HEK293T (cell line): ENCODE measurements at regions not wholly inside any gene's neighbourhood (a gene's known extent, or its start where the extent isn't known, plus 50 kb on each side); places are given as distances from the start of the nearest gene placed in this dataset.
"Not testable (repeated sequence)": the region's sequence is repeated elsewhere in the genome, so short reads cannot be mapped to it uniquely, and the experiment has no call there.

Experiments used
- CTCF ChIA-PET: fragments of 350-600 bp; formaldehyde crosslinking; extraction: SDS; loops from one replicate; lab custom pipeline; 2021; ENCODE audit warnings: antibody characterized with exemption, inconsistent platforms; lab: Yijun Ruan, JAX
- POLR2A ChIA-PET: fragments of 350-600 bp; formaldehyde crosslinking; extraction: SDS; loops from one replicate; lab custom pipeline; 2020; ENCODE audit warnings: antibody characterized with exemption, inconsistent platforms; lab: Yijun Ruan, JAX
- DNase-seq: peaks from one replicate; pipeline ENCODE4 v3.0.0; 2012; ENCODE audit warnings: mixed read lengths; ENCODE audit errors: extremely low spot score
- ARNT ChIP-seq: fragments of 450-650 bp; IDR thresholded peaks from 2 replicates; pipeline ENCODE4 v1.6.1; 2017; ENCODE audit warnings: mild to moderate bottlenecking
- BHLHE40 ChIP-seq: fragments of 450-650 bp; IDR thresholded peaks from 2 replicates; pipeline ENCODE4 v1.6.1; 2016; ENCODE audit warnings: mild to moderate bottlenecking, moderate library complexity, borderline replicate concordance
- CTBP1 ChIP-seq: fragments of 450-650 bp; IDR thresholded peaks from 2 replicates; pipeline ENCODE4 v1.6.1; 2016; ENCODE audit warnings: borderline replicate concordance
- ELF4 ChIP-seq: fragments of 450-650 bp; IDR thresholded peaks from 2 replicates; pipeline ENCODE4 v1.6.1; 2017; ENCODE audit warnings: antibody characterized with exemption
- FOXA1 ChIP-seq: fragments of 450-650 bp; IDR thresholded peaks from 2 replicates; pipeline ENCODE4 v1.6.1; 2016; ENCODE audit warnings: mild to moderate bottlenecking
- FOXK2 ChIP-seq: fragments of 450-650 bp; IDR thresholded peaks from 2 replicates; pipeline ENCODE4 v1.6.1; 2016; ENCODE audit warnings: mild to moderate bottlenecking
- FOXM1 ChIP-seq: fragments of 450-650 bp; IDR thresholded peaks from 2 replicates; pipeline ENCODE4 v1.6.1; 2017; ENCODE audit warnings: mild to moderate bottlenecking, borderline replicate concordance
- HDGF ChIP-seq: fragments of 450-650 bp; IDR thresholded peaks from 2 replicates; pipeline ENCODE4 v1.6.1; 2017; ENCODE audit warnings: antibody characterized with exemption, borderline replicate concordance
- L3MBTL2 ChIP-seq: fragments of 450-650 bp; conservative IDR thresholded peaks from 2 replicates; pipeline ENCODE4 v1.6.1; 2016; ENCODE audit warnings: mild to moderate bottlenecking
- LEF1 ChIP-seq: fragments of 450-650 bp; IDR thresholded peaks from 2 replicates; pipeline ENCODE4 v1.6.1; 2017; ENCODE audit warnings: mild to moderate bottlenecking, borderline replicate concordance
- NFRKB ChIP-seq: fragments of 450-650 bp; IDR thresholded peaks from 2 replicates; pipeline ENCODE4 v1.6.1; 2016; ENCODE audit warnings: mild to moderate bottlenecking, moderate library complexity
- SP1 ChIP-seq: fragments of 450-650 bp; IDR thresholded peaks from 2 replicates; pipeline ENCODE4 v1.6.1; 2017
- SUZ12 ChIP-seq: fragments of 450-650 bp; IDR thresholded peaks from 2 replicates; pipeline ENCODE4 v1.6.1; 2016; ENCODE audit warnings: mild to moderate bottlenecking
- TARDBP ChIP-seq: fragments of 450-650 bp; IDR thresholded peaks from 2 replicates; pipeline ENCODE4 v1.6.1; 2016
- ZNF384 ChIP-seq: fragments of 450-650 bp; IDR thresholded peaks from 2 replicates; pipeline ENCODE4 v1.6.1; 2016
- TF ChIP-seq, protein P1 (sequence below): fragments of 450-650 bp; IDR thresholded peaks from 2 replicates; pipeline ENCODE4 v1.6.1; 2016

DNA sequence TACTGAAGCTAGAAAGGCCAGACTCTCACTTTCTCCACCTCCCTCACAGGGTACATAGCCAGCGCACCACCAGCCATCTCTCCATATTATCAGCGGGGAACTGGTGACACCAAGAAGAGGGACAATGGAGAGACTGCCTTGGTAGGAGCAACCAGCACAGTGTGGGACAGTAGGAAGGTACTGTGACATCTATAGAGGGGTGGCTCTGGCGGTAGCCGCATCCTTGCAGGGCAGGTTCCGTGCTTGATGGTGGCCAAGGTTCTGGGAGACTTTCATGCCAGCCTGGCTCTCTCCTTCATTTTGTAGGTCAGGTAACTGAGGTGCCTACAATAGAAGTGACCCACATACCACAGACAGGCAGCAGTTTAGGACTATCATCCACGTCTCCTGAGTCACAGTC is 65.5 kb upstream of the SMIM23 start:
- POLR2A ChIA-PET, result no interaction called here

GRCh38 chr5:171721464-171721863 is 64.2 kb upstream of the SMIM23 start:
- ChIA-PET POLR2A (no interaction called here), CTCF (no interaction called here)
- no peak for DNase-seq
- TF ChIP-seq L3MBTL2 (no peak), FOXK2 (no peak), ARNT (no peak), CTBP1 (no peak), LEF1 (no peak), TARDBP (no peak), FOXA1 (no peak), FOXM1 (no peak), ELF4 (no peak), HDGF (no peak), BHLHE40 (no peak)
- TF ChIP-seq, protein P1, sequence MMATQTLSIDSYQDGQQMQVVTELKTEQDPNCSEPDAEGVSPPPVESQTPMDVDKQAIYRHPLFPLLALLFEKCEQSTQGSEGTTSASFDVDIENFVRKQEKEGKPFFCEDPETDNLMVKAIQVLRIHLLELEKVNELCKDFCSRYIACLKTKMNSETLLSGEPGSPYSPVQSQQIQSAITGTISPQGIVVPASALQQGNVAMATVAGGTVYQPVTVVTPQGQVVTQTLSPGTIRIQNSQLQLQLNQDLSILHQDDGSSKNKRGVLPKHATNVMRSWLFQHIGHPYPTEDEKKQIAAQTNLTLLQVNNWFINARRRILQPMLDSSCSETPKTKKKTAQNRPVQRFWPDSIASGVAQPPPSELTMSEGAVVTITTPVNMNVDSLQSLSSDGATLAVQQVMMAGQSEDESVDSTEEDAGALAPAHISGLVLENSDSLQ, result no peak

More for the DNA sequence above, 65.5 kb upstream of the SMIM23 start:
- CTCF ChIA-PET, result no interaction called here
- DNase-seq, result no peak
- TF ChIP-seq CTBP1, result no peak
- TF ChIP-seq SUZ12, result no peak
- TF ChIP-seq FOXM1, result no peak
- TF ChIP-seq NFRKB, result no peak
- no peak for TF ChIP-seq ZNF384
- no peak for TF ChIP-seq FOXA1
- no peak for TF ChIP-seq LEF1
- TF ChIP-seq L3MBTL2, result no peak
- TF ChIP-seq, protein P1, result no peak

- no peak for DNase-seq
- CTCF ChIA-PET, result interaction anchor here (0.6 kb wide), 1 partner anchor 66 kb away, joined by 3 read pairs; no protein-coding TSS in a partner anchor
Measured at GRCh38 chr5:171724468-171725204, 61.0 kb upstream of the SMIM23 start.

GRCh38 chr5:171725205-171725601 is 60.4 kb upstream of the SMIM23 start:
- no peak for TF ChIP-seq HDGF
- no peak for TF ChIP-seq ARNT
- TF ChIP-seq FOXM1, result no peak
- TF ChIP-seq L3MBTL2, result no peak
- no peak for TF ChIP-seq BHLHE40
- no peak for TF ChIP-seq SUZ12
- TF ChIP-seq TARDBP, result no peak
- no peak for TF ChIP-seq ELF4
- TF ChIP-seq ZNF384, result no peak
- TF ChIP-seq LEF1, result no peak
- TF ChIP-seq FOXK2, result no peak
- TF ChIP-seq, protein P1, result no peak
- TF ChIP-seq SP1, result no peak
- TF ChIP-seq FOXA1, result no peak
- TF ChIP-seq CTBP1, result no peak
- no peak for TF ChIP-seq NFRKB
- POLR2A ChIA-PET, result no interaction called here
- CTCF ChIA-PET, result interaction anchor here (0.6 kb wide), 1 partner anchor 67 kb away, joined by 3 read pairs; no protein-coding TSS in a partner anchor
- no peak for DNase-seq

More at GRCh38 chr5:171724468-171725204, 61.0 kb upstream of the SMIM23 start:
- no peak for TF ChIP-seq FOXA1
- no peak for TF ChIP-seq FOXK2
- no peak for TF ChIP-seq BHLHE40
- no peak for TF ChIP-seq TARDBP
- POLR2A ChIA-PET, result no interaction called here

DNA sequence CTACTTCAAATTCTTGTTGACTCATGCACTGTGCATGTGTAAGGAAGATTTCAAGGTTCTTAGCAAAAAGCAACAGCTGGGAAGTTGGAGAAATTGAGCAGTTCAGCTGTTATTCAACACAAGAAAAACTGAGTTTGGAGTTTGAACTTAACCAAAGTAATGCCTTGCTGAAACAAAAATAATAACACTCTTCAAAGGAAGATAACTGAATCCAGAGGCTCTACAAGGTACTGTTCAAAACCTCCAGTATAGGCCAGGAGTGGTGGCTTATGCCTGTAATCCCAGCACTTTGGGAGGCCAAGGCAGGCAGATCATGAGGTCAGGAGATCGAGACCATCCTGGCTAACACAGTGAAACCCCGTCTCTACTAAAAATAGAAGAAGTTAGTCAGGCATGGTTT is 58.8 kb upstream of the SMIM23 start:
- CTCF ChIA-PET, POLR2A ChIA-PET: not testable (repeated sequence)

DNA sequence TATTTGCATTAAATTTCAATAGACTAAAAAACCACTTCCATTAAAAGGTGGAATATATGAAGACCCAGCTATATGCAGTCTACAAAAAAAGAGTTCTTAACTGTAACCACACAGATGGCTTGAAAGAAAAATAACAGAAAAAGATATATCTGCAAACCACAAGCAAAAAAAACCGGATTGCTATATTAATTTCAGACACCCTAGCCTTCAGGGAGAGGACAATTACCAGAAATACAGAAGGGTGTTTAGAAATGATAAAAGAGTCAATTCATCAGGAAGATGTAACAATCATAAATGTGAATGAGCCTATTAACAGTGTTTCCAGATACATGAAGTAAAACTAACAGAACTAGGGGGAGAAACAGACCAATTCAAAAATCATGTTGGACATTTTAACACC is 56.9 kb upstream of the SMIM23 start:
- DNase-seq, result no peak
- POLR2A ChIA-PET, result no interaction called here
- TF ChIP-seq SP1, result no peak
- no peak for TF ChIP-seq ZNF384
- CTCF ChIA-PET, result no interaction called here

More for the DNA sequence above, 58.8 kb upstream of the SMIM23 start:
- not testable (repeated sequence) for DNase-seq
